ENCODE measurements at regions not wholly inside any gene's neighbourhood (a gene's known extent, or its start where the extent isn't known, plus 50 kb on each side); places are given as distances from the start of the nearest gene placed in this dataset.

- TF ChIP-seq TAF1 (IDR thresholded peaks at IDR 0.05; ENCODE audit: low read depth, low read length) (no peak), POLR2A (IDR thresholded peaks at IDR 0.05; ENCODE audit: low read depth, low read length) (no peak), POLR2AphosphoS5 (IDR thresholded peaks at IDR 0.05; ENCODE audit: low read depth, low read length) (no peak), SPI1 (IDR thresholded peaks at IDR 0.05; ENCODE audit: low read depth, low read length) (no peak)
Measured at GRCh38 chr4:25504932-25505636, 128.0 kb downstream of the ANAPC4 start.

All from GM12891 (cell line).